ENCODE measurements at regions not wholly inside any gene's neighbourhood (a gene's known extent, or its start where the extent isn't known, plus 50 kb on each side); places are given as distances from the start of the nearest gene placed in this dataset.
A peak's percentile ranks its signal among the peaks of the same experiment; 100 is the strongest.

GRCh38 chr2:157991932-157992331, 109.7 kb upstream of the UPP2 start:
- TF ChIP-seq CTCF (IDR thresholded peaks at IDR 0.05; ENCODE audit: unreplicated experiment): no peak
- Mint-ChIP-seq H3K4me3 (no peak overlapping the region), H3K9me3 (no peaks in the 10 kb centered on the region), H3K27ac (no peak overlapping the region), H3K4me1 (peaks cover 10% of the 10 kb centered on the region), H3K27me3 (ENCODE audit: low read depth) (no peaks in the 10 kb centered on the region), H3K36me3 (no peaks in the 10 kb centered on the region)
- DNase-seq (ENCODE audit: low spot score in 2 of 2, unreplicated experiment in 2 of 2): no peak

GRCh38 chr2:157990173-157990572, 111.5 kb upstream of the UPP2 start:
- H3K36me3 Mint-ChIP-seq: no peaks in the 10 kb centered on the region
- no peak for TF ChIP-seq CTCF (IDR thresholded peaks at IDR 0.05; ENCODE audit: unreplicated experiment)
- H3K4me3 Mint-ChIP-seq: no peak overlapping the region
- DNase-seq (ENCODE audit: low spot score in 2 of 2, unreplicated experiment in 2 of 2): no peak
- no peaks in the 10 kb centered on the region for H3K9me3 Mint-ChIP-seq
- H3K4me1 Mint-ChIP-seq: peaks cover 10% of the 10 kb centered on the region
- H3K27me3 Mint-ChIP-seq (ENCODE audit: low read depth): no peaks in the 10 kb centered on the region
- peak overlapping the region; percentile 11 for H3K27ac Mint-ChIP-seq

- Mint-ChIP-seq H3K27ac (no peak overlapping the region), H3K27me3 (ENCODE audit: low read depth) (no peaks in the 10 kb centered on the region), H3K4me3 (no peak overlapping the region), H3K36me3 (no peaks in the 10 kb centered on the region), H3K9me3 (no peaks in the 10 kb centered on the region), H3K4me1 (peaks cover 10% of the 10 kb centered on the region)
- DNase-seq (ENCODE audit: low spot score in 2 of 2, unreplicated experiment in 2 of 2): no peak
- TF ChIP-seq CTCF (IDR thresholded peaks at IDR 0.05; ENCODE audit: unreplicated experiment): no peak
Measured at GRCh38 chr2:157989227-157989626, 112.4 kb upstream of the UPP2 start.

GRCh38 chr2:157986761-157987160, 110.6 kb upstream of the ACVR1 start:
- no peak overlapping the region for H3K27ac Mint-ChIP-seq
- no peaks in the 10 kb centered on the region for H3K9me3 Mint-ChIP-seq
- no peaks in the 10 kb centered on the region for H3K36me3 Mint-ChIP-seq
- no peak for TF ChIP-seq CTCF (IDR thresholded peaks at IDR 0.05; ENCODE audit: unreplicated experiment)
- no peaks in the 10 kb centered on the region for H3K27me3 Mint-ChIP-seq (ENCODE audit: low read depth)
- H3K4me1 Mint-ChIP-seq: peaks cover 10% of the 10 kb centered on the region
- no peak overlapping the region for H3K4me3 Mint-ChIP-seq
- DNase-seq (ENCODE audit: low spot score in 2 of 2, unreplicated experiment in 2 of 2): no peak

- Mint-ChIP-seq H3K4me3 (no peak overlapping the region), H3K27ac (no peak overlapping the region), H3K36me3 (no peaks in the 10 kb centered on the region), H3K27me3 (ENCODE audit: low read depth) (no peaks in the 10 kb centered on the region), H3K9me3 (peaks cover 5% of the 10 kb centered on the region), H3K4me1 (peaks cover 3% of the 10 kb centered on the region)
- TF ChIP-seq CTCF (IDR thresholded peaks at IDR 0.05; ENCODE audit: unreplicated experiment): no peak
- no peak for DNase-seq (ENCODE audit: low spot score in 2 of 2, unreplicated experiment in 2 of 2)
Measured at GRCh38 chr2:157984866-157985265, 108.7 kb upstream of the ACVR1 start.

- Mint-ChIP-seq H3K9me3 (peaks cover 26% of the 10 kb centered on the region), H3K36me3 (no peaks in the 10 kb centered on the region), H3K4me3 (no peak overlapping the region), H3K27ac (no peak overlapping the region), H3K4me1 (no peaks in the 10 kb centered on the region), H3K27me3 (ENCODE audit: low read depth) (no peaks in the 10 kb centered on the region)
- no peak for DNase-seq (ENCODE audit: low spot score in 2 of 2, unreplicated experiment in 2 of 2)
- TF ChIP-seq CTCF (IDR thresholded peaks at IDR 0.05; ENCODE audit: unreplicated experiment): no peak
Measured at GRCh38 chr2:157980020-157980419, 103.9 kb upstream of the ACVR1 start.
